Activated gamma-delta T cell (primary cell): ENCODE measurements at regions not wholly inside any gene's neighbourhood (a gene's known extent, or its start where the extent isn't known, plus 50 kb on each side); places are given as distances from the start of the nearest gene placed in this dataset.

Source experiments
- DNase-seq: peaks from one replicate; lab custom pipeline; 2025; lab: John Stamatoyannopoulos, UW

- DNase-seq: no peak
These were observed 632.5 kb downstream of the BCL11A start for GRCh38 chr2:59920961-59921360.

DNA sequence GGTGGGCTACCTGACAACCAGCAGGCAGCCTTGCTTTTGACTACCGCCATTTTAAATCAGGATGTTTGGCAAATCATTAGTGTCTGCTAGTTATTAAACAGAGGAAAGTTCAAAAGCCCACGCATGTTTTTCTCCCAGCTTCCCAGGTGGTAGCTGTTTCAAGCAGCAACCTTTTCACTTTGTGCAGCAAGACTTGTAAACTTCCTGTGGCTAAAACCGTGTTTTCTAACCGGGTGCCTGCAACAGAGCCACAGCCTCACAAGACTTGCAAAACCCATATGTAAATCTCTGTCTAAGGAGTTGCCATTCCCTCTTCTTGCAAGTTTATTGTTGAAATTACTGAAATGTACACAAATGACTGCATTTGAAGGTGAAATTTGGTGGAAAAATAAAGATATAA lies 633.1 kb downstream of the BCL11A start:
- no peak for DNase-seq

GRCh38 chr2:59919579-59919978 lies 633.9 kb downstream of the BCL11A start:
- DNase-seq: no peak

DNA sequence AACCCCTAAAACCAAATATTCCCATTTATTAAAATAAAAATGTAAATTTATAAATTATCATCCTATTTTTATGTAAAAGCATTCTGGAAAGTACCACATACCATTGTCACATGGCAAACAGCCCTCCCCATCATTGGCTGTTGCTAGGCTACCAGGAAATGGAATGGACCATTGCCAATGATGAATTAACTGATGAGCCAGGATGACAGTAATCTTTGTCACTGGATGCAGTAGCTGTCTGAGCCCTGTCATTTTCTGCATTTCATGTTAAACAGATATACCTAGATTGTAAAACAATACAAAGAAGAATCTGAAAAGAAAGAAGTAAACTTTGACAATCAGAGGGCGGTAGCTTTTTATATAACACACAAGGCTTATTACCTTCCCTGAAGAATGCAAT lies 641.4 kb downstream of the BCL11A start:
- no peak for DNase-seq

DNA sequence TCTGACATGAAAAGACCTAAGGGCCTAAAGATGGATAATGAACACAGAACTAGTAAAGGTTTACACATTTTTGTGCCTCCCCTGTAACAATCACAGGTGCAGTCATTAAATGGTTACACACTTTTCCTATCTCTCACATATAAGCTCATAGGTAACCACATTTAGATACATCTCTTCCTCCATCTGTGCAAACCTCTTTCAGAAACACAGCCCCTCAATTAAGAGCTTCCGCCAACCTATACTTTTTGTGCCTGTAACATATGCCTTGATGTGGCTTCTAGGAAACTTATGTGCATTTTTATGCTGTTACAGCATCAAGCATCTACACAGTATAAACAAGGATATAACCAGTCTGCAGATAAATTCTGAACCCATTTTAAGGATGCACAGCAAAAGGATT lies 643.3 kb downstream of the BCL11A start:
- DNase-seq: no peak

DNA sequence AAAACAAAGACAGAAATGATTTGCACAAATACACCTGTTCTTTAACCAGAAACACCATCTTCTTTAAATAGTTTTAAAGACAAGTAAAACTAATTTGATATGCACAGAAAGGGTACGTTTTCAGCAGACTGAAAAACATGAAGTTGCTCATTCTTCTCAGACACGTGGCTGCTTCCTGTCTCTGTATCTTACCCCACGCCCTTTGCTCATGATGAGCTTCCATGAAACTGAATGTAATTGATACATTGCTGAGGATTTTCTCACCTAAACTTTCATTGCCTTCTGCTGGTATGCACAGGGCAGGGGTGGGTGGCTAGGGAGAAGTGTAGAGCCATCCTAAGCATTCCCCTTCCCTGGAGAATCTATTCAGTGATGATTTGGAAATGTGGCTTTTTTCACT lies 644.3 kb downstream of the BCL11A start:
- no peak for DNase-seq

DNA sequence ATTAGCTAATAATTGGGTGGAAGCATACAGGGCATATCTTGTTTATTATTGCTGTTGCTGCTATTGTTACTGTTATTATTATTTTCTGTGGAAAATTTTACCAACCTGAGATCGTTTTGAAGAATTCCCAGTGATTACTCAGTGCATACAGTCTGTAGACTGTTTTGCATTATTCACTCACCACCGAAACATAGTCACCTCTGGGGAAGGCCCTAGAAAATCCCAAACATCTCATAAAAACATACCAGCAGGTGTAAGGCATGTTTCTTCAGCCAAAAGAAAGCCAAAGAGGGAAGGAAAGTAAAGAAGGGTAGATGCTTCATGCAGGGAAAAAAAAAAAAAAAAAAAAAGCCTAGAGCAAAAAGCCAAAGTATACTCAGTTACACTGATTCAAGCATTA lies 647.7 kb downstream of the BCL11A start:
- no peak for DNase-seq

- no peak for DNase-seq
These were observed 649.4 kb downstream of the BCL11A start for GRCh38 chr2:59903994-59904544.

- DNase-seq: no peak
These were observed 652.6 kb downstream of the BCL11A start for GRCh38 chr2:59900728-59901452.

GRCh38 chr2:59899692-59900091 lies 653.8 kb downstream of the BCL11A start:
- DNase-seq: no peak

DNA sequence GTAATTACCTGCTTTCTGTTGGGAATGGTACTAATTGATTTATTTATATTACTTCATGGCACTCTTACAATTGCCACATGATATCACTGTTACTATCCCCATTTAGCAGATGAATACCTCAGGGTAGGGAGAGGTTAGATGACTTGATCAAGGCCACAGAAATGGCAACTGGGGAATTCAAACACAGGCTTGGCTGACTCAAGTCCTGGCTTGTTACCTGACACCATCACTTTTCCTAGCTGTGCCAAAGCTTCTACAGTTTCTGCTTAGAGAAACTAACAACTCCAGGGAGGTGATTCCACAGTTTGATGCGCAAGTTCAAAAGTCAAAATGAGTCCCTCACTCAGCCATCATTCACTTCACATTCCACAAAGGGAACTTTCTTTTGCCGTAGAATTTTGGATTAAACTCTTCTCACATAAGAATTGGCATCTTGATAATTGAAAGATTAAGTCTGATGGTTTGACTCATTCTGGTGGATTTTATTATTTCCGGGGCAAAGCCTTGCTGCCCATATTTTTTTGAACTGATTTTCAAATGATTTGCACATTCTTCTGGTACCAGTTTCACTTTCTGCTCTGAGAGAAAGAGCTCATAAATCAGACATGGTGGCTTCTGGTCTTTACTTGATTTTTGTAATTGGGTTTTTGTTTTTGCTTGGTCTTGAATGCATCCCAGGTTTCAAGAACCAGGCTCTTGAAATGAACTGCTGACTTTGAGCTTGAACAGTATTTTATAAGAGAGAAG lies 656.8 kb downstream of the BCL11A start:
- no peak for DNase-seq

DNA sequence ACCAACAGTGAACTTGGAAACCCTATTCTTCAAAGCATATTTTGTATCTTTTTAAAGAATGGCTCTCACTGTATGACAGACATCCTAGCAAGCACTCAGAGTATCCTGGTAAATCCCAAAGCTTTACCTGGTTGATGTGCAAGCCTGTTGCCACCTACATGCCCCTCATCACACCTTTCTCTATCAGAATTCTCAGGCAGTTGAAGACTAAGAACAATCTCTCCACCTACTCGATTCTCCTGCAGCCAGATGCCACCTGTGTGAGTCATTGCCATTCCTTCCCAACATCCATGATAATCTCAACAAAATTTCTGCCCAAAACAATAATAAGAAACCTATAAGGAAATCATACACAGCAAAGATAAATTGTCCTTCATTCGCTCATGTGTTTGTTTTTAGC lies 659.8 kb downstream of the BCL11A start:
- DNase-seq: no peak

- no peak for DNase-seq
These were observed 661.1 kb downstream of the BCL11A start for GRCh38 chr2:59892398-59892797.

DNA sequence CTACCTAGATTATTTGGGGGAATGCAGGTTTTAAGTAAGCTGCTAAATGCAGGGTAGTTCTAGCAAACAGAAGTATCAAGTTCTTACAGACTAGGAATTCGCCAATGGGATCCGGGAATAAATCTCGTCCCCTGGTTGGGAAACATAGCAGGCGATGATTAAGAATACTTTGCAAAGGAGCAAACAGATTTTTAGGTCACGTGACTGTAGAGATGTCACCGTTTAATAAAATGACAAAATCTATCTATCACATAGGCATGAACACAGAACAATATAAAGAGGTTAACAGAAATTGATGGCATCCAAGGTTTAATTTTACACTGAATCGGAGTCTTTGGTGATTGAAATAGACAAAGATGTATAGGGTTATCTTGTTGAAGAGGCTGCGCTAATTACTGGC lies 664.1 kb downstream of the BCL11A start:
- no peak for DNase-seq

DNA sequence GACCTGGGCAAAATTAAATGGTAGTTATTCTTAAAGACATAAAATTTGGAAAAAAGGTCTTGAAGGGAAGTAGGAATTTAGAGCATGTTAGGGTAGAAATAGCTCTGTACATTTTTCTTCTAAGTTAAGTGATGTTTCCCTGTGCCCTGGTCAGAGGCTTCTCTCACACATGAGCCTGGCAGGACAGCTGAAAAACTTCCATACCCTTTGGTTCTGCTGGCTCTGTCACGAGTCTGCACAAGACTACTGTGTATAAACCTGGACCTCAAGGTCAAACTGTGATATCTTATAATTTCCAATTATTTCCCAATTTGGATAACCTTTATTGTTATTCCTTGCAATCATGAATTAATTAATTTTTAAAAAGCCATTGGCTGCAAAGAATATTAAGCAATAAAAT lies 664.7 kb downstream of the BCL11A start:
- no peak for DNase-seq

DNA sequence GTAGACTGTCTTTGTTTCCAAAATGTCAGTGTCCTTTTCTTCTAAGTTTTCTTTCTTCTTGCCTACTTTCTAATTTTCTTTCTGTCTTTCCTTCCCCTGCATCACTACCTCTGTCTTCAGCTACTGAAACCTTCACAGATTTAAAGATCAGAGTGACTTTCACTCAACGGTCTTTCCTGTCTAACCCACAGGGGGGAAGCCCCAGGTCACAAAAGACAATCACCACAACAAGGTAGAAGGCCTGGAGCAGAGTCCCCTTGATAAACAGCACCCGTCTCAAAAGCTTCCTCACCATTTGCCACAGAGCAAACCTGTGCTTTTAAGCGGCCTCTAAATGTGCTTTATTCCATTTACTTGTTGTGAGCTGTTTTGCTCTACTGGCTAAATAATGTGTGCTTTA lies 665.4 kb downstream of the BCL11A start:
- DNase-seq: no peak

GRCh38 chr2:59887366-59887765 lies 666.1 kb downstream of the BCL11A start:
- DNase-seq: no peak

GRCh38 chr2:59886759-59887158 lies 666.7 kb downstream of the BCL11A start:
- no peak for DNase-seq

GRCh38 chr2:59885541-59885940 lies 667.9 kb downstream of the BCL11A start:
- DNase-seq: no peak

- no peak for DNase-seq
These were observed 669.3 kb downstream of the BCL11A start for GRCh38 chr2:59884166-59884565.

GRCh38 chr2:59882822-59883221 lies 670.6 kb downstream of the BCL11A start:
- no peak for DNase-seq

DNA sequence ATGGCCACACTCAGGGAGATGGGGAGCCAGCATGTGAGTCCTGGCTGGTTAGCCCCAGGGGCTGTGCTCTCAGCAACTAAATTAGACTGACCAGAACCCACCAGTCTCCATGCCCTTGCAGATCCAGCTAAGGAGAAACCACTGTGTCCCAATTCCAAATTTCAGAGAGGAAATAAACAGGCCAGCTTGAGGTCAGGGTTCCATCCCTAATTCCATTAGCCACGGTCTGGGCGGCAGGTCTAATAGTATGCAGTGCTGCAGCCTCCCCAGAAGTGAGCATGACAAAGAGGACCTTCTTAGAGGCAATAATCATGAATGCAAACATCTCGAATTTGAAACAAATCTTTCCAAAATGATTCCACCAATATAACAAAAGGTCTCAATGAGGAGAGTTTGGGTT lies 671.2 kb downstream of the BCL11A start:
- no peak for DNase-seq

- DNase-seq: no peak
These were observed 672.2 kb downstream of the BCL11A start for GRCh38 chr2:59881218-59881617.
